ENCODE measurements at regions not wholly inside any gene's neighbourhood (a gene's known extent, or its start where the extent isn't known, plus 50 kb on each side); places are given as distances from the start of the nearest gene placed in this dataset.

- Histone ChIP-seq H2AFZ (no peak overlapping the region), H3K4me2 (ENCODE audit: low read length) (no peak overlapping the region), H3K27me3 (ENCODE audit: control insufficient read depth, insufficient read depth, low read length) (no peaks in the 10 kb centered on the region), H3K4me3 (ENCODE audit: low read depth, low read length) (no peak overlapping the region), H3K9me3 (ENCODE audit: control insufficient read depth, low read length) (no peaks in the 10 kb centered on the region), H3K9ac (no peak overlapping the region), H3K4me1 (no peaks in the 10 kb centered on the region), H3K36me3 (ENCODE audit: control insufficient read depth, insufficient read depth, low read length) (no peaks in the 10 kb centered on the region), H3K79me2 (no peaks in the 10 kb centered on the region), H3K27ac (no peak overlapping the region)
- no peak for TF ChIP-seq CTCF (IDR thresholded peaks at IDR 0.05)
Measured at GRCh38 chr5:172564188-172564587, 76.9 kb upstream of the NEURL1B start.

DNA sequence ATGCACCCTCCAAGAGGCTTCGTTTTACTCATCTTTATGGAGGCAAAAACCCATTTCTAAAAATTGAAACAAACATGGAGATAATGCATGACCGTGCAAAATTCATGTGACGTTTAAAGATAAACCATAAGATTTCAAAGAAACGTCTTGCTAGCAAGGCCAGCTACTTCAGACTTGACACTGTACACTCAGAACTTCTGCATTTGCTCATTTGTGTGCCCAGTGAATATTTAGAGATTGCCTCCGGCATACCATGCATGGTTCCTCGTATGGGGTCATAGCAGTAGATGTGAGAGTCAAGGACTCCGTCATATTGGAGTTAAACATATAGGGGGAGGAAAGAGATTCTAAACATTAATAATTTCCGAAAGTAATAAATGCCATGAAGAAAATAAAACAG, 78.6 kb upstream of the NEURL1B start:
- Histone ChIP-seq H3K4me3 (ENCODE audit: low read depth, low read length) (no peak overlapping the region), H2AFZ (no peak overlapping the region), H3K27ac (no peak overlapping the region), H3K36me3 (ENCODE audit: control insufficient read depth, insufficient read depth, low read length) (no peaks in the 10 kb centered on the region), H3K4me2 (ENCODE audit: low read length) (no peak overlapping the region), H3K9ac (no peak overlapping the region), H3K4me1 (no peaks in the 10 kb centered on the region), H3K27me3 (ENCODE audit: control insufficient read depth, insufficient read depth, low read length) (no peaks in the 10 kb centered on the region), H3K9me3 (ENCODE audit: control insufficient read depth, low read length) (no peaks in the 10 kb centered on the region), H3K79me2 (no peaks in the 10 kb centered on the region)
- TF ChIP-seq CTCF (IDR thresholded peaks at IDR 0.05): no peak

- Histone ChIP-seq H3K4me1 (no peaks in the 10 kb centered on the region), H3K4me3 (ENCODE audit: low read depth, low read length) (no peak overlapping the region), H3K79me2 (no peaks in the 10 kb centered on the region), H3K27me3 (ENCODE audit: control insufficient read depth, insufficient read depth, low read length) (no peaks in the 10 kb centered on the region), H3K9ac (no peak overlapping the region), H2AFZ (no peak overlapping the region), H3K4me2 (ENCODE audit: low read length) (no peak overlapping the region), H3K9me3 (ENCODE audit: control insufficient read depth, low read length) (no peaks in the 10 kb centered on the region), H3K36me3 (ENCODE audit: control insufficient read depth, insufficient read depth, low read length) (no peaks in the 10 kb centered on the region), H3K27ac (no peak overlapping the region)
- no peak for TF ChIP-seq CTCF (IDR thresholded peaks at IDR 0.05)
Measured at GRCh38 chr5:172561151-172561550, 79.9 kb upstream of the NEURL1B start.

GRCh38 chr5:172559004-172559932, 81.8 kb upstream of the NEURL1B start:
- no peaks in the 10 kb centered on the region for H3K27me3 ChIP-seq (ENCODE audit: control insufficient read depth, insufficient read depth, low read length)
- H3K4me2 ChIP-seq (ENCODE audit: low read length): peak overlapping the region; percentile 53
- H3K79me2 ChIP-seq: no peaks in the 10 kb centered on the region
- no peaks in the 10 kb centered on the region for H3K36me3 ChIP-seq (ENCODE audit: control insufficient read depth, insufficient read depth, low read length)
- H3K9me3 ChIP-seq (ENCODE audit: control insufficient read depth, low read length): no peaks in the 10 kb centered on the region
- H3K9ac ChIP-seq: no peak overlapping the region
- no peak for TF ChIP-seq CTCF (IDR thresholded peaks at IDR 0.05)
- peak overlapping the region; percentile 53 for H2AFZ ChIP-seq
- H3K4me1 ChIP-seq: no peaks in the 10 kb centered on the region
- H3K27ac ChIP-seq: no peak overlapping the region
- H3K4me3 ChIP-seq (ENCODE audit: low read depth, low read length): no peak overlapping the region

All from parathyroid adenoma (tissue), 2 donors.